Upper lobe of right lung (tissue), 1 donor: ENCODE measurements at regions not wholly inside any gene's neighbourhood (a gene's known extent, or its start where the extent isn't known, plus 50 kb on each side); places are given as distances from the start of the nearest gene placed in this dataset.

Experiments used
- ATAC-seq: fragments of 200-7000 bp; cut with Tn5 transposase; one replicate; pipeline ENCODE4 v1.9.1; 2020; ENCODE audit warnings: mild to moderate bottlenecking, moderate library complexity
- DNase-seq: peaks from one replicate; pipeline ENCODE4 v3.0.0-alpha.2; 2020
- H3K27ac ChIP-seq: fragments of 200-600 bp; one replicate; pipeline ENCODE4 v1.8.0; 2022
- H3K27me3 ChIP-seq: fragments of 200-600 bp; one replicate; pipeline ENCODE4 v1.8.0; 2022; ENCODE audit warnings: mild to moderate bottlenecking
- H3K36me3 ChIP-seq: fragments of 200-600 bp; one replicate; pipeline ENCODE4 v1.8.0; 2022
- H3K4me1 ChIP-seq: fragments of 200-600 bp; one replicate; pipeline ENCODE4 v1.8.0; 2022
- H3K4me3 ChIP-seq: fragments of 200-600 bp; one replicate; pipeline ENCODE4 v1.8.0; 2022; ENCODE audit warnings: mild to moderate bottlenecking
- H3K9me3 ChIP-seq: fragments of 200-600 bp; one replicate; pipeline ENCODE4 v1.8.0; 2022
- CTCF ChIP-seq: fragments of 200-600 bp; IDR thresholded peaks from one replicate; pipeline ENCODE4 v1.8.0; 2022; ENCODE audit warnings: antibody characterized with exemption
- intact Hi-C: fragments of 100-400 bp; cut with DNase I; formaldehyde crosslinking; loops from one replicate; pipeline ENCODE4 v1.11.0; 2022
- donor health status: DM: no; HTN: yes; CAD: no; lungs with severe emphysema.

DNA sequence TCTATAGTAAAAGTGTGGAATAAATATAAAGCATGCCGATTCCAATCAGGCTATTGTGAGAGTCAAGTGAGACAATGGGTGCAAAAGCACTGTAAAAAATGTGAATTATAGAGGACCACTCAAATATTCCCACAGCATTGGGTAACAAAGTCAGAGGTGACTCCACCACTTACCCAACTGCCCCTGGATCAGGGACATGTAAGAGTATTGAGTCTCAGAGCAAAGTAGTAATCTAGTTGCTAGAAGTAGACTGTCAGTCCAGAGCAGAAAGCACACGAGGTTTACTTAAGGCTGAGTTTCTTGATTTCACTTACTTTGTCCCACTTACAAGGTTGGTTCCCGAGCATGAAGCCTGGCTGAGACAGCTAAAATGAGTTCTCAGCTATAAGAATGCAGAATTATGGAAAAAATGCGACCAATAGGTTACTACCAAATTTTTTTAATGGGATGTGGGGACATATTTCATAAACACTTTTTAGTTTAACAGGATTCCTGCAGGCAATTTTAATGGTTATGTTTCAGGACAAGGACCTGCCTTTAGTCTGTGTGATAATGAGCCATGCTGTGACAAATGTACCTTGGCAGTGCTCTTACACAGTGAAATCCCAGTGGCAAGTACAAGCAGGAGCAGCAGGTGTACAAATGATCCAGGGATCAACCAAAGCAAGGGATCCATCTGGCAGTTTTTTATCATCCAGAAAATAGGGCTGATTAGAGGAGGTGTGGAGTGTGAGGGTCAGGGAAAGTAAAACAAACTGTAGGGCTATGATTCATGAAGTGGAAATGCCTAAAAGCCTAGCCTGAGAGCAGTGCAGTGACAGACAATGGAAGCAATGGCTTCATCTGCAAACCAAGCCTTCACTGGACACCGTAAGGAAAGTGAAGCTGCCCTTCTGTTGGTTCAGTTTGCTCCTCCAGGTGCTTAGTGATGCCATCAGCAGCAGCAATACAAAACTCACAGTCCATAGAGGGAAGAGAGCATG is 156.2 kb upstream of the SPAG17 start:
- no peaks in the 10 kb centered on the region for H3K4me1 ChIP-seq
- no peaks in the 10 kb centered on the region for H3K36me3 ChIP-seq
- H3K4me3 ChIP-seq: no peak overlapping the region
- H3K27ac ChIP-seq: no peak overlapping the region
- TF ChIP-seq CTCF: no peak
- no peaks in the 10 kb centered on the region for H3K27me3 ChIP-seq
- intact Hi-C loops: no loop called here
- DNase-seq (no peak), ATAC-seq (no peak)
- no peaks in the 10 kb centered on the region for H3K9me3 ChIP-seq

GRCh38 chr1:118339400-118340124 is 154.5 kb upstream of the SPAG17 start:
- Histone ChIP-seq H3K27ac (no peak overlapping the region), H3K27me3 (no peaks in the 10 kb centered on the region), H3K4me3 (no peak overlapping the region), H3K4me1 (no peaks in the 10 kb centered on the region), H3K36me3 (no peaks in the 10 kb centered on the region), H3K9me3 (no peaks in the 10 kb centered on the region)
- TF ChIP-seq CTCF: no peak
- peak; percentile 13 for ATAC-seq
- intact Hi-C loops: no loop called here
- no peak for DNase-seq

DNA sequence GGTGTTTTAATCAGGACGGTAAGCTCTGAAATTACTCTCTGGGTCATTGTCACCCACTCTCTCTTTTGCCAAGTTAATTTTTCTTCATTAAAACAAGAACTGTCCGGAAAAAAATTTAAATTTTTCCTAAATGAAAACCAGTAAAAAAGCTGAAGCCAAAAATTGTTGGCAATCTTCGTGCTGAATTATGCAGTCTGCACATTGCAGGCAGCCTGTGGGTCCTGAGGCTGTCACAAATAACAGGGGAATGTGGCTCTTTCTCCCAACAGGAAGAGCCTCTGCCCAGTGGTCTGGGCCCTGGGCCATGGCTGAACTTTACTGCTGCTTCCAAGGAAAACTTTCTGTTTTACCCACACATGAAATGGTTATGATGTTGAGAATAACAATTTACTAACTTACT is 153.9 kb upstream of the SPAG17 start:
- H3K9me3 ChIP-seq: no peaks in the 10 kb centered on the region
- no peak overlapping the region for H3K27ac ChIP-seq
- TF ChIP-seq CTCF: no peak
- intact Hi-C loops: no loop called here
- H3K36me3 ChIP-seq: no peaks in the 10 kb centered on the region
- no peak for ATAC-seq
- no peaks in the 10 kb centered on the region for H3K4me1 ChIP-seq
- DNase-seq: no peak
- H3K27me3 ChIP-seq: no peaks in the 10 kb centered on the region
- H3K4me3 ChIP-seq: no peak overlapping the region

GRCh38 chr1:118337346-118337745 is 152.3 kb upstream of the SPAG17 start:
- Histone ChIP-seq H3K27me3 (no peaks in the 10 kb centered on the region), H3K4me1 (no peaks in the 10 kb centered on the region), H3K4me3 (no peak overlapping the region), H3K9me3 (no peaks in the 10 kb centered on the region), H3K27ac (no peak overlapping the region), H3K36me3 (no peaks in the 10 kb centered on the region)
- ATAC-seq (no peak), DNase-seq (no peak)
- TF ChIP-seq CTCF: no peak
- intact Hi-C loops: no loop called here

GRCh38 chr1:118335331-118335732 is 150.3 kb upstream of the SPAG17 start:
- H3K27me3 ChIP-seq: no peaks in the 10 kb centered on the region
- H3K9me3 ChIP-seq: no peaks in the 10 kb centered on the region
- no peaks in the 10 kb centered on the region for H3K4me1 ChIP-seq
- TF ChIP-seq CTCF: no peak
- H3K27ac ChIP-seq: no peak overlapping the region
- no peak overlapping the region for H3K4me3 ChIP-seq
- intact Hi-C loops: no loop called here
- DNase-seq: no peak
- peak; percentile 52 for ATAC-seq
- no peaks in the 10 kb centered on the region for H3K36me3 ChIP-seq
